ENCODE measurements at regions not wholly inside any gene's neighbourhood (a gene's known extent, or its start where the extent isn't known, plus 50 kb on each side); places are given as distances from the start of the nearest gene placed in this dataset.

- no peak for DNase-seq (ENCODE audit: low read depth in 2 of 2, low spot score in 1 of 2)
Measured at GRCh38 chrX:46447384-46447783, 97.8 kb downstream of the ZNF674 start.

DNA sequence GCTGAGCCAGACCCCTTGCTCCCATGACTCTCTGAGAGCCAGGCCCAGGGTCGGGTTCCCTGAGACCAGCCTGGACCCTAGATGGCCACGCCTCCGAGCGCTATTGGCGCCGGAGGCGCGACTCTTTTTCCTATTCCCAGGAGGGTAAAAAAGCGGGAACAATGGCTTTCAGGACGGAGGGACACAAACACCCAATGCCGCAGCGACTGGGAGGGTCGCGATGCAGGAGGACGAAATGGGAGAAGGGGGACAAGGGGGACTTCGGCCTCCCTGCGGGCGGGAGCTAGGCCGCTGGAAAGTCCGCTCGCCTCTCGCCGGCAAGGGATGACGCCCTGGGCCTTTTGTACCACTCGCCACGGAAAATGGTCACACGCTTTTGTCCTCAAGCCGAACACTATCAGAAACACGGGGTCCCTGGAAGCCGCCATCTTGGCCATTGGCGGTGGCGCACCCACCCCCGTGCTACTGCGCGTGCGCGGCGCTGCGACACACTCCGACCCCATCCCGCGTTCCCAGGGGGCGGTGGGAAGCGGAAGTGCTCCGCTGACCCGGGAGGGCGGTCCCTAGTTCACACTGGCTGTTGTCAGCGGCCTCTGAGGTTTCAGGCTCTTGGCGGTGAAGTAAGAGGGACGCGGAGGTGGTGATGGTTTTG lies 98.4 kb downstream of the ZNF674 start:
- peak; percentile 54 to 72 for DNase-seq (ENCODE audit: low read depth in 2 of 2, low spot score in 1 of 2)

- DNase-seq (ENCODE audit: low read depth in 2 of 2, low spot score in 1 of 2) = no peak
Measured at GRCh38 chrX:46444011-46444410, 101.2 kb downstream of the ZNF674 start.

GRCh38 chrX:46436744-46437143 lies 108.5 kb downstream of the ZNF674 start:
- DNase-seq (ENCODE audit: low read depth in 2 of 2, low spot score in 1 of 2) = no peak

DNA sequence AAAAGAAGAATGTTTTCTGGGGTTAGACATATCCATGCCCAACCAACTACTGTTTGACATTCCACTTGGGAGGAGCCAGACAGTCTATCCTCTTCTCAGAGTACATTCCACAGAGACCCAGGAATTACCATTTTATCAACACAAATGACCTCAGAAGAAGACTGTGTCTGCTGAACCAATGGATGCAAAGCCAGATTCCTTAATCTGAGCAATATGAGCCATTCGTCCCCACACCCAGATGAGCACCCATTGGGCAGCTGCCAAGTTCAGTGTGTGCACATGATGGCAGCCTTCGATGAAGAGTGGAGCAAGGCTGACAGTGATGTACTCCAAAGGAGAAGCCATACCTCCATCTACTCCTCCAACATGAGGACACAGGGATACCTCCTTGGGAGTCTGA lies 111.3 kb downstream of the ZNF674 start:
- DNase-seq (ENCODE audit: low read depth in 2 of 2, low spot score in 1 of 2) = no peak

- DNase-seq (ENCODE audit: low read depth in 2 of 2, low spot score in 1 of 2) = peak; percentile 24 to 35
Measured at GRCh38 chrX:46408553-46409407, 136.4 kb downstream of the ZNF674 start.

DNA sequence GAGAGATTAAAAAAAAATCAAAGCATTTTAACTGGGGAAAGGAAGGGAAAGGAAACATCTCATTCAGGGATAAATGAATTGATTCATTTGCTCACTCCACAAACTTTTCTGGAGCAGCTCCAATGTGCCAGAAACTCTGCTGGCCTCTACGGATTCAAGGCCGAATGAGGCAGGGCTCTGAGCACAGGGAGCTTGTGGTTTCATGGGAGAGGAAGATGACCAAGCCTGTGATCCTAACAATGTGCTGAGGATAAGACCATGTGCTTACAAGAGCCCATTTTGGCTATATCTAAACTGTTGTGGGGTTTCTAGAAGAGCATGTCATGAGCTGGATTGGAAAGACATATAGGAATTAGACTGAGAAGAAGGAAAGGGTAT lies 137.5 kb downstream of the ZNF674 start:
- no peak for DNase-seq (ENCODE audit: low read depth in 2 of 2, low spot score in 1 of 2)

GRCh38 chrX:46407036-46407752 lies 138.0 kb downstream of the ZNF674 start:
- DNase-seq (ENCODE audit: low read depth in 2 of 2, low spot score in 1 of 2) = no peak

- DNase-seq (ENCODE audit: low read depth in 2 of 2, low spot score in 1 of 2) = no peak
Measured at GRCh38 chrX:46404774-46405173, 140.4 kb downstream of the ZNF674 start.

DNA sequence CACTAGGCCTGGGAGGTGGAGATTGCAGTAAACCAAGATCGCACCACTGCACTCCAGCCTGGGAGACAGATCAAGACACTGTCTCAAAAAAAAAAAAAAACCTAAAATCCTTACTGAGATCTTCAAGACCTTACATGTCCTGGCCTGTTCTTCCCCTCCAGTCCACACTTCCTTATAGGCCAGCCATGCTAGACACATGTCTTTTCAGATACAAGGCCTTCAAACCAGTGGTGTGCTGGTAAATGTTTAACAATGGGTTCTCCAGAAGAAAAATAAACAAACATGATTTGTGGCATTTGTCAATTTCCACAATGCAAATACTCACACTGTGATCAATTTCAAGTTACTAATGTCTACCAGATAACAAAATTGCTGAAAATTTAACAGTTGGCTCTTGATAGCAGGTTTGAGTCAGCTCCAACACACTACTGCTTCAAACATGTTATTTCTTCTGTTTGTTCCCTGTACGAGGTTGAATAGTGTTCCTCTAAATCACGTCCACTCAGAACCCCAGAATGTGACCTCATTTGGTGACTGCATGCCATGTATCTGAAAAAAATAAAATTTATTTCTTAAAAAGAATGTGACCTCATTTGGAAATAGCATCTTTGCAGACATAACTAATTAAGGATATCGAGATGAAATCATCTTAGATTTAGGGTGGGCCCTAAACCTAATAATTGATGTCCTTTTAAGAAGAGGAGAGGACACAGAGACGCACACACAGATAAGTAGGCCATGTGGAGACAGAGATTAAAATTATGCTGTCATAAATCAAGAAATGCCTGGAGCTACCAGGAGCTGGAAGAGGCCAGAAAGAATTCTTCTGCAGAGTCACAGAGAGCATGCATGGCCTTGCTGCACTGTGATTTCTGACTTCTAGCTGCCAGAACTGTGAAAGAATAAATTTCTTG lies 144.4 kb downstream of the ZNF674 start:
- no peak for DNase-seq (ENCODE audit: low read depth in 2 of 2, low spot score in 1 of 2)

- DNase-seq (ENCODE audit: low read depth in 2 of 2, low spot score in 1 of 2) = no peak
Measured at GRCh38 chrX:46398874-46399273, 146.3 kb downstream of the ZNF674 start.

DNA sequence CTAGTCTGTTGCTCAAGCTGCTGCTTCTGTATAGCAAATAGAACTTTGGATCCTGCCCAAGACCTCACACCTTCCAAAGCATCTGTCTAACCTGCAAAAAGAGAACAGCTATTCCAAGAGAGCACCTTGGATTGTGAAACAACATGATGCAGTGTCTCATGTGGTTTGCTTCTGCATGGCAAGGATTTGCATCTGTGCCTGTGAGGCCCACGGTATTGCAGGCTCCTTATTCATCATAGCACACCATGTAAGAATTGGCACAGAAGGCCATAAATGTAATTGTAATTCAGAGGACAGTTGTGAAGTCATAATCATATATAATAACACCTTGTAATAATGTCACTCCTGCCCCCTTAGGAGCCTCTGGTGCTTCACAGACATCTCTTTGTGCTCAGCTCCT lies 147.1 kb downstream of the ZNF674 start:
- DNase-seq (ENCODE audit: low read depth in 2 of 2, low spot score in 1 of 2) = no peak

DNA sequence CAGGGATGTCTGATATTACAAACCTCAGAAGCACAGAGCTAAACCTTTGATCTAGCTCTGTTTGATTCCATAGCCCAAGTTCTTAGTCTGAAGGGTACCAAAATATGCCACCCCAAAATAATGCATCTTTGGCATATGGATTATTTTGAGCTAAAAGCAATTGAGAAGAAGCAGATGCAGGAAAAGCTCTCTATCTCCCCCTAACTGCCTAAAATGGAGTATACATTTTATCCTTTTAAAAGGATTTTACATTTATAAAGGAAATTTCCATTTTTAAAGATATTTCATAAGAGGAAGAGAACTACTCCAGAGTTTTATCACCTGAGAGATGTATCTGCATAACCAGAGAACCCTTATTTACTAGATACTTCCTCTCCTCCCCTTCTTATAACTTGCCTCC lies 158.7 kb downstream of the ZNF674 start:
- no peak for DNase-seq (ENCODE audit: low read depth in 2 of 2, low spot score in 1 of 2)

DNA sequence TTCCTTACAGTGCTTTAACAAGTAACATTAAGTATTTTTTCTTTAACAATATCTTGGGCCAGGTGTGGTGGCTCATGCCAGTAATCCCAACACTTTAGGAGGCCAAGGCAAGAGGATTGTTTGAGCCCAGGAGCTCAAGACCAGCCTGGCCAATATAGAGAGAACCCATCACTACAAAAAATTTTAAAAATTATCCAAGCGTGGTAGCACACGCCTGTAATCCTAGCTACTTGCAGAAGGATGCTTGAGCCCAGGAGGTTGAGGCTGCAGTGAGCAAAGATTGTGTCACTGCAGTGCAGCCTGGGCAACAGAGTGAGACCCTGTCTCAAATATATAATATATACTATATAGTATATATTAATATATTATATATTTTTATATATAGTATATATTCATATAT lies 162.2 kb downstream of the ZNF674 start:
- no peak for DNase-seq (ENCODE audit: low read depth in 2 of 2, low spot score in 1 of 2)

- DNase-seq (ENCODE audit: low read depth in 2 of 2, low spot score in 1 of 2) = no peak
Measured at GRCh38 chrX:46382595-46382994, 162.6 kb downstream of the ZNF674 start.

- DNase-seq (ENCODE audit: low read depth in 2 of 2, low spot score in 1 of 2) = no peak
Measured at GRCh38 chrX:46381630-46382029, 163.6 kb downstream of the ZNF674 start.

DNA sequence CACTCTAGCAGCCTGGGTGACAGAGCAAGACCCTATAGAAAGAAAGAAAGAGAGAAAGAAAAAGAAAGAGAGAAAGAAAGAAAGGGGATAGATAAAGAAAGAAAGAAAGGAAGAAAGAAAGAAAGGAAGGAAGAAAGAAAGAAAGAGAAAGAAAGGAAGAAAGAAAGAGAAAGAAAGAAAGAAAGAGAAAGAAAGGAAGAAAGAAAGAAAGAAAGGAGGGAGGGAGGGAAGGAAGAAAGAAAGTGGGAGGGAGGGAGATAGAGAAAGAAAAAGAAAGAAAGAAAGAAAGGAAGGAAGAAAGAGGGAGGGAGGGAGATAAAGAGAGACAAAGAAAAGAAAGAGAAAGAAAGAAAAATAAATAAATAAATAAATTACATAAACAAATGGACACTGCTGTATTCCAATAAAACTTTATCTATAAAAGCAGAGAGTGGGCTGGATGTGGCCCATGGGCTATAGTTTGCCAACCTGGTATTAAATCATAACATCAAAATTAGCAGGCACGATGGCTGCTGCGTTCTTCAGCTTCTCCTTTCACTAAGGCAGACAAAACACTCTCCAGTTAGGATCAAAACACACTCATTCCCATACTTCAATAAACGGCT lies 165.0 kb downstream of the ZNF674 start:
- DNase-seq (ENCODE audit: low read depth in 2 of 2, low spot score in 1 of 2) = no peak

GRCh38 chrX:46376246-46376885 lies 168.9 kb downstream of the ZNF674 start:
- DNase-seq (ENCODE audit: low read depth in 2 of 2, low spot score in 1 of 2) = no peak

- no peak for DNase-seq (ENCODE audit: low read depth in 2 of 2, low spot score in 1 of 2)
Measured at GRCh38 chrX:46375831-46376230, 169.4 kb downstream of the ZNF674 start.

DNA sequence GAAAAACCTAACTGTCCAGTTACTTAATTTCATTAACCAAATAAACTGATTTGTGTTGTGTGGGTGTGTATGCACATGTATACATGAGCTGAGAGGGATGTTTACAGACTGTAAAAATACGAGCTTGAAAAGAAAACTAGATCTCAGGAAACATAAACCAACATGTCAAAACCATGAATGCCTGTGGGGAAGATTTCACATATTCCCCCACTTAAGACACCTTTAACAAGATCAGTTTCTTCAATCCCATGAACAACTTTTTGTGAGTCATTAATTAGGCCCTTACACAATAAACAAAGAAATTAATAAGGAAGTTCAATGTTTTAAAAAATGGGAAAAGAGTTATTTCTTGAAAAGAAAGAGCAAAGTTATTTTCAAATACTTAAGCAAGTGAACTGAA lies 170.8 kb downstream of the ZNF674 start:
- no peak for DNase-seq (ENCODE audit: low read depth in 2 of 2, low spot score in 1 of 2)

Measured in stimulated activated CD8-positive, alpha-beta memory T cell treated with anti-CD3 and anti-CD28 coated beads, Interleukin-4, amount 100 ng/mL, for 1 hour (primary cell).